ENCODE measurements at regions not wholly inside any gene's neighbourhood (a gene's known extent, or its start where the extent isn't known, plus 50 kb on each side); places are given as distances from the start of the nearest gene placed in this dataset.

GRCh38 chr4:125104616-125105015 lies 210.1 kb upstream of the FAT4 start:
- no peak for TF ChIP-seq CTCF (IDR thresholded peaks at IDR 0.05; ENCODE audit: unreplicated experiment)
- H3K9me3 Mint-ChIP-seq (ENCODE audit: low read depth, unreplicated experiment): no peaks in the 10 kb centered on the region
- no peaks in the 10 kb centered on the region for H3K4me1 Mint-ChIP-seq (ENCODE audit: low read depth, unreplicated experiment)
- no peaks in the 10 kb centered on the region for H3K36me3 Mint-ChIP-seq (ENCODE audit: insufficient read depth, unreplicated experiment)
- no peak overlapping the region for H3K4me3 Mint-ChIP-seq (ENCODE audit: low read depth, unreplicated experiment)
- BruUV-seq (replicated peaks): no TSS peak
- no peaks in the 10 kb centered on the region for H3K27me3 Mint-ChIP-seq (ENCODE audit: unreplicated experiment)
- CTCF ChIA-PET: no interaction called here
- no peak overlapping the region for H3K27ac Mint-ChIP-seq (ENCODE audit: unreplicated experiment)
- DNase-seq: no peak
- intact Hi-C loops (cut with micrococcal nuclease; ENCODE audit: unreplicated experiment): no loop called here

- BruUV-seq (replicated peaks): no TSS peak
- no peaks in the 10 kb centered on the region for H3K27me3 Mint-ChIP-seq (ENCODE audit: unreplicated experiment)
- intact Hi-C loops (cut with micrococcal nuclease; ENCODE audit: unreplicated experiment): no loop called here
- TF ChIP-seq CTCF (IDR thresholded peaks at IDR 0.05; ENCODE audit: unreplicated experiment): no peak
- no peaks in the 10 kb centered on the region for H3K4me1 Mint-ChIP-seq (ENCODE audit: low read depth, unreplicated experiment)
- H3K4me3 Mint-ChIP-seq (ENCODE audit: low read depth, unreplicated experiment): no peak overlapping the region
- CTCF ChIA-PET: no interaction called here
- H3K9me3 Mint-ChIP-seq (ENCODE audit: low read depth, unreplicated experiment): no peaks in the 10 kb centered on the region
- no peaks in the 10 kb centered on the region for H3K36me3 Mint-ChIP-seq (ENCODE audit: insufficient read depth, unreplicated experiment)
- DNase-seq: no peak
- no peak overlapping the region for H3K27ac Mint-ChIP-seq (ENCODE audit: unreplicated experiment)
These were observed 213.0 kb upstream of the FAT4 start for GRCh38 chr4:125101719-125102118.

- BruUV-seq (replicated peaks): no TSS peak
- Mint-ChIP-seq H3K4me3 (ENCODE audit: low read depth, unreplicated experiment) (no peak overlapping the region), H3K9me3 (ENCODE audit: low read depth, unreplicated experiment) (no peaks in the 10 kb centered on the region), H3K27me3 (ENCODE audit: unreplicated experiment) (no peaks in the 10 kb centered on the region), H3K36me3 (ENCODE audit: insufficient read depth, unreplicated experiment) (no peaks in the 10 kb centered on the region), H3K4me1 (ENCODE audit: low read depth, unreplicated experiment) (no peaks in the 10 kb centered on the region), H3K27ac (ENCODE audit: unreplicated experiment) (no peak overlapping the region)
- CTCF ChIA-PET: no interaction called here
- DNase-seq: no peak
- TF ChIP-seq CTCF (IDR thresholded peaks at IDR 0.05; ENCODE audit: unreplicated experiment): no peak
- intact Hi-C loops (cut with micrococcal nuclease; ENCODE audit: unreplicated experiment): no loop called here
These were observed 217.0 kb upstream of the FAT4 start for GRCh38 chr4:125097729-125098128.

- no peak for TF ChIP-seq CTCF (IDR thresholded peaks at IDR 0.05; ENCODE audit: unreplicated experiment)
- CTCF ChIA-PET: no interaction called here
- H3K4me3 Mint-ChIP-seq (ENCODE audit: low read depth, unreplicated experiment): no peak overlapping the region
- no peaks in the 10 kb centered on the region for H3K27me3 Mint-ChIP-seq (ENCODE audit: unreplicated experiment)
- no peaks in the 10 kb centered on the region for H3K4me1 Mint-ChIP-seq (ENCODE audit: low read depth, unreplicated experiment)
- intact Hi-C loops (cut with micrococcal nuclease; ENCODE audit: unreplicated experiment): no loop called here
- no TSS peak for BruUV-seq (replicated peaks)
- no peaks in the 10 kb centered on the region for H3K9me3 Mint-ChIP-seq (ENCODE audit: low read depth, unreplicated experiment)
- no peak overlapping the region for H3K27ac Mint-ChIP-seq (ENCODE audit: unreplicated experiment)
- no peak for DNase-seq
- no peaks in the 10 kb centered on the region for H3K36me3 Mint-ChIP-seq (ENCODE audit: insufficient read depth, unreplicated experiment)
These were observed 218.1 kb upstream of the FAT4 start for GRCh38 chr4:125096662-125097061.

- intact Hi-C loops (cut with micrococcal nuclease; ENCODE audit: unreplicated experiment): no loop called here
- Mint-ChIP-seq H3K36me3 (ENCODE audit: insufficient read depth, unreplicated experiment) (no peaks in the 10 kb centered on the region), H3K4me1 (ENCODE audit: low read depth, unreplicated experiment) (no peaks in the 10 kb centered on the region), H3K27me3 (ENCODE audit: unreplicated experiment) (no peaks in the 10 kb centered on the region), H3K4me3 (ENCODE audit: low read depth, unreplicated experiment) (no peak overlapping the region), H3K27ac (ENCODE audit: unreplicated experiment) (no peak overlapping the region), H3K9me3 (ENCODE audit: low read depth, unreplicated experiment) (no peaks in the 10 kb centered on the region)
- no peak for DNase-seq
- no peak for TF ChIP-seq CTCF (IDR thresholded peaks at IDR 0.05; ENCODE audit: unreplicated experiment)
- no TSS peak for BruUV-seq (replicated peaks)
- CTCF ChIA-PET: no interaction called here
These were observed 223.2 kb upstream of the FAT4 start for GRCh38 chr4:125091541-125091940.

Data from Calu3 (cell line).